Keratinocyte (primary cell): ENCODE measurements at regions not wholly inside any gene's neighbourhood (a gene's known extent, or its start where the extent isn't known, plus 50 kb on each side); places are given as distances from the start of the nearest gene placed in this dataset.

Experiments used
- DNase-seq: peaks from one replicate; pipeline ENCODE4 v3.0.0-alpha.2; 2011; ENCODE audit warnings: low read depth, missing footprints, low spot score
- FAIRE-seq: peaks from 2 replicates; lab custom pipeline; 2011; peaks lifted over from hg19 to GRCh38; lab: Jason Lieb, UNC
- H2AFZ ChIP-seq: 2 replicates; pipeline ENCODE4 v1.6.0; 2012; ENCODE audit warnings: low read length, control low read depth, inconsistent platforms; ENCODE audit not compliant: control insufficient read depth
- H3K27ac ChIP-seq: 2 replicates; pipeline ENCODE4 v1.5.1; 2011; ENCODE audit warnings: low read length; ENCODE audit not compliant: control insufficient read depth, insufficient read depth
- H3K27me3 ChIP-seq: 3 replicates; pipeline ENCODE4 v1.6.0; 2011; ENCODE audit warnings: low read length; ENCODE audit not compliant: control insufficient read depth, insufficient read depth; ENCODE audit errors: extremely low read depth
- H3K36me3 ChIP-seq, 2 experiments: 2 replicates in 1 of 2; 3 replicates in 1 of 2; pipeline ENCODE4 v1.5.1; 2011; ENCODE audit warnings: low read length in 2 of 2, mild to moderate bottlenecking in 1 of 2; ENCODE audit not compliant: control insufficient read depth in 2 of 2, insufficient read depth in 2 of 2; ENCODE audit errors: extremely low read depth in 1 of 2
- H3K4me1 ChIP-seq: 3 replicates; pipeline ENCODE4 v1.5.1; 2011; ENCODE audit warnings: low read length; ENCODE audit not compliant: control insufficient read depth, insufficient read depth; ENCODE audit errors: extremely low read depth
- H3K4me2 ChIP-seq: 3 replicates; pipeline ENCODE4 v1.6.0; 2011; ENCODE audit warnings: low read depth, low read length; ENCODE audit not compliant: control insufficient read depth, insufficient read depth; ENCODE audit errors: extremely low read depth
- H3K4me3 ChIP-seq, 3 experiments: fragments of 200-600 bp in 1 of 3; sonication (generic) in 1 of 3; 2 replicates in 2 of 3; 3 replicates in 1 of 3; pipeline ENCODE4 v1.5.1; 2011 to 2016; ENCODE audit warnings: low read length in 3 of 3, mild to moderate bottlenecking in 3 of 3, control low read depth in 2 of 3, inconsistent platforms in 1 of 3, low read depth in 1 of 3, mixed read lengths in 1 of 3, mixed run types in 1 of 3, moderate library complexity in 1 of 3; ENCODE audit not compliant: control insufficient read depth in 2 of 3, insufficient read depth in 2 of 3; ENCODE audit errors: extremely low read depth in 1 of 3
- H3K79me2 ChIP-seq: 2 replicates; pipeline ENCODE4 v1.6.0; 2012; ENCODE audit warnings: low read length; ENCODE audit not compliant: control insufficient read depth, insufficient read depth
- H3K9ac ChIP-seq: 3 replicates; pipeline ENCODE4 v1.6.0; 2011; ENCODE audit warnings: low read length; ENCODE audit not compliant: control insufficient read depth, insufficient read depth; ENCODE audit errors: extremely low read depth
- H3K9me1 ChIP-seq: 3 replicates; pipeline ENCODE4 v1.6.0; 2011; ENCODE audit warnings: low read length; ENCODE audit not compliant: control insufficient read depth, insufficient read depth; ENCODE audit errors: extremely low read depth
- H3K9me3 ChIP-seq: 2 replicates; pipeline ENCODE4 v1.5.1; 2012; ENCODE audit warnings: low read depth, low read length; ENCODE audit not compliant: control insufficient read depth
- H4K20me1 ChIP-seq: 3 replicates; pipeline ENCODE4 v1.6.0; 2011; ENCODE audit warnings: low read length; ENCODE audit not compliant: control insufficient read depth, insufficient read depth; ENCODE audit errors: extremely low read depth
- EZH2 ChIP-seq: IDR thresholded peaks from one replicate; pipeline ENCODE4 v1.6.1; 2012; ENCODE audit warnings: inconsistent platforms, mild to moderate bottlenecking, low read length, moderate library complexity
- dilution Hi-C: fragments of 300-500 bp; cut with MboI; formaldehyde crosslinking; loops from one replicate; pipeline ENCODE4 v1.7.0; 2020; ENCODE audit warnings: low sequenced_read_pairs; ENCODE audit not compliant: extremely low pct_ligation_motif_present
- TF ChIP-seq, protein P1 (sequence below), 3 experiments: IDR thresholded peaks in 1 of 3; conservative IDR thresholded peaks in 1 of 3; optimal IDR thresholded peaks in 1 of 3; 2 replicates in 2 of 3; 3 replicates in 1 of 3; pipeline versions ENCODE3 to v1.5.1; 2011; ENCODE audit warnings: low read length in 3 of 3, mild to moderate bottlenecking in 3 of 3, moderate library complexity in 2 of 3, control low read depth in 1 of 3, inconsistent platforms in 1 of 3; ENCODE audit not compliant: insufficient read depth in 2 of 3; ENCODE audit errors: extremely low read depth in 1 of 3

GRCh38 chr2:146632707-146633106 lies 1212.1 kb upstream of the ACVR2A start:
- H3K9ac ChIP-seq = no peak overlapping the region
- no peaks in the 10 kb centered on the region for H4K20me1 ChIP-seq
- TF ChIP-seq, protein P1, sequence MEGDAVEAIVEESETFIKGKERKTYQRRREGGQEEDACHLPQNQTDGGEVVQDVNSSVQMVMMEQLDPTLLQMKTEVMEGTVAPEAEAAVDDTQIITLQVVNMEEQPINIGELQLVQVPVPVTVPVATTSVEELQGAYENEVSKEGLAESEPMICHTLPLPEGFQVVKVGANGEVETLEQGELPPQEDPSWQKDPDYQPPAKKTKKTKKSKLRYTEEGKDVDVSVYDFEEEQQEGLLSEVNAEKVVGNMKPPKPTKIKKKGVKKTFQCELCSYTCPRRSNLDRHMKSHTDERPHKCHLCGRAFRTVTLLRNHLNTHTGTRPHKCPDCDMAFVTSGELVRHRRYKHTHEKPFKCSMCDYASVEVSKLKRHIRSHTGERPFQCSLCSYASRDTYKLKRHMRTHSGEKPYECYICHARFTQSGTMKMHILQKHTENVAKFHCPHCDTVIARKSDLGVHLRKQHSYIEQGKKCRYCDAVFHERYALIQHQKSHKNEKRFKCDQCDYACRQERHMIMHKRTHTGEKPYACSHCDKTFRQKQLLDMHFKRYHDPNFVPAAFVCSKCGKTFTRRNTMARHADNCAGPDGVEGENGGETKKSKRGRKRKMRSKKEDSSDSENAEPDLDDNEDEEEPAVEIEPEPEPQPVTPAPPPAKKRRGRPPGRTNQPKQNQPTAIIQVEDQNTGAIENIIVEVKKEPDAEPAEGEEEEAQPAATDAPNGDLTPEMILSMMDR (optimal IDR thresholded peaks at IDR 0.05 in 1 of 3, IDR thresholded peaks at IDR 0.05 in 1 of 3, conservative IDR thresholded peaks at IDR 0.05 in 1 of 3; ENCODE audit: extremely low read depth in 1 of 3, insufficient read depth in 2 of 3, low read length in 3 of 3) = no peak
- no peak for TF ChIP-seq EZH2
- no peak overlapping the region for H2AFZ ChIP-seq
- H3K9me3 ChIP-seq = no peaks in the 10 kb centered on the region
- H3K4me2 ChIP-seq = no peak overlapping the region
- H3K4me3 ChIP-seq = no peak overlapping the region
- H3K9me1 ChIP-seq = no peaks in the 10 kb centered on the region
- H3K27ac ChIP-seq = no peak overlapping the region
- no peaks in the 10 kb centered on the region for H3K79me2 ChIP-seq
- FAIRE-seq = no peak
- dilution Hi-C loops = no loop called here
- H3K36me3 ChIP-seq = no peaks in the 10 kb centered on the region
- H3K4me1 ChIP-seq = peaks cover 14% of the 10 kb centered on the region
- no peaks in the 10 kb centered on the region for H3K27me3 ChIP-seq
- DNase-seq = no peak

DNA sequence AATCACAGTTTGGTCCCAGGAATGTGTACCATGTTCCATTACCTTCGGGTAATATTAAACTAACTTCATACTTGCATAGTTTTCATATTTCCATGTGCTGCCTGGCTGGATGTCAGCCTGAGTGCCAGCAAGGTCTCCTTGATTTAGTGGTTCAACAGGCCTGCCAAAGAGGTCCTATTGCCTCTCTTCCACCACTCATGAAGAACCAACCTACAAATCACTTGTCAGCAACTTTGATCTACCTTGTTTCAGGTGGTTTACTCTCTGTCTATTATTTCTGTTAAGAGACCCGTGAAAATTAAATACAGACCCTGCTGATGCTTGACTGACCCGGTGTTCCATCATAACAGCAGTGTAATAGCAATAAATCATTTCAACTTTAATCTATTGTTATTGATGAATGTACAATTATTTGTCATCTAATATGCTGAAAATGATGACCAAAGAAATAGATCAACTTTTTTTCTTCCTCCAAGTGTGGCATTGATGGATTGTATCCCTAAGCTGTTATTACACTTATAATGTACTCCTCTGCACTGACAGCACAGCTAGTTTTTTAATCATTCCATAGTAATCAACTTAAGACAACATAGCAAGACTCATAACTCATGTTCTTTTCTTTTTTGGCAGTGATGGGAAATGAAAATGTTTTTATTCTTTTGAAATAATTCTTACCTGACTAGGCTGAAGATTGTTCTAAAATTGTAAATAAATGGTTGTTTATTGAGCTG lies 1220.2 kb upstream of the ACVR2A start:
- Histone ChIP-seq H4K20me1 (no peaks in the 10 kb centered on the region), H3K9me1 (no peaks in the 10 kb centered on the region), H3K9me3 (no peaks in the 10 kb centered on the region), H3K36me3 (no peaks in the 10 kb centered on the region), H3K4me1 (no peaks in the 10 kb centered on the region), H3K9ac (no peak overlapping the region), H3K27me3 (no peaks in the 10 kb centered on the region), H3K4me3 (no peak overlapping the region), H3K27ac (no peak overlapping the region), H3K4me2 (no peak overlapping the region), H2AFZ (no peak overlapping the region), H3K79me2 (no peaks in the 10 kb centered on the region)
- no peak for TF ChIP-seq EZH2
- TF ChIP-seq, protein P1 (optimal IDR thresholded peaks at IDR 0.05 in 1 of 3, IDR thresholded peaks at IDR 0.05 in 1 of 3, conservative IDR thresholded peaks at IDR 0.05 in 1 of 3; ENCODE audit: extremely low read depth in 1 of 3, insufficient read depth in 2 of 3, low read length in 3 of 3) = no peak
- dilution Hi-C loops = no loop called here
- peak; percentile 65 for FAIRE-seq
- no peak for DNase-seq
